ENCODE measurements at regions not wholly inside any gene's neighbourhood (a gene's known extent, or its start where the extent isn't known, plus 50 kb on each side); places are given as distances from the start of the nearest gene placed in this dataset.

GRCh38 chr13:43992211-43992610 lies 112.5 kb downstream of the LACC1 start:
- DNase-seq (ENCODE audit: low spot score), result no peak
- intact Hi-C loops (cut with micrococcal nuclease; ENCODE audit: unreplicated experiment), result no loop called here
- no peaks in the 10 kb centered on the region for H3K4me1 ChIP-seq (ENCODE audit: insufficient read depth, low read length, poor library complexity, severe bottlenecking)
- ChIA-PET POLR2A (no interaction called here), CTCF (ENCODE audit: unreplicated experiment) (no interaction called here)
- no peak for TF ChIP-seq EZH2phosphoT487 (IDR thresholded peaks at IDR 0.05; ENCODE audit: borderline replicate concordance, low read depth, low read length)
- no peak for TF ChIP-seq CTCF (conservative IDR thresholded peaks at IDR 0.05; ENCODE audit: low read length)
- H3K27ac ChIP-seq (ENCODE audit: low read depth, low read length, poor library complexity, severe bottlenecking), result no peak overlapping the region
- H2AFZ ChIP-seq (ENCODE audit: low read length), result no peak overlapping the region
- no peaks in the 10 kb centered on the region for H3K79me2 ChIP-seq (ENCODE audit: insufficient read depth, low read depth, low read length)
- no peaks in the 10 kb centered on the region for H3K36me3 ChIP-seq (ENCODE audit: insufficient read depth, low read length)
- BruUV-seq (replicated peaks), result no TSS peak
- H4K20me1 ChIP-seq (ENCODE audit: insufficient read depth, low read length), result no peaks in the 10 kb centered on the region
- H3K4me2 ChIP-seq (ENCODE audit: low read length), result no peak overlapping the region
- H3K9me2 ChIP-seq (ENCODE audit: insufficient read depth, low read length), result no peaks in the 10 kb centered on the region
- H3K4me3 ChIP-seq (ENCODE audit: low read depth, low read length, poor library complexity, severe bottlenecking), result no peak overlapping the region
- no peaks in the 10 kb centered on the region for H3K9me3 ChIP-seq (ENCODE audit: low read length)

- no peak for TF ChIP-seq EZH2phosphoT487 (IDR thresholded peaks at IDR 0.05; ENCODE audit: borderline replicate concordance, low read depth, low read length)
- no peak for TF ChIP-seq CTCF (conservative IDR thresholded peaks at IDR 0.05; ENCODE audit: low read length)
- POLR2A ChIA-PET, result no interaction called here
- no peak overlapping the region for H2AFZ ChIP-seq (ENCODE audit: low read length)
Observed at GRCh38 chr13:43994999-43995859, 115.5 kb downstream of the LACC1 start.

GRCh38 chr13:43996221-43996620 lies 116.5 kb downstream of the LACC1 start:
- H3K27ac ChIP-seq (ENCODE audit: low read depth, low read length, poor library complexity, severe bottlenecking), result no peak overlapping the region
- H3K36me3 ChIP-seq (ENCODE audit: insufficient read depth, low read length), result no peaks in the 10 kb centered on the region
- H2AFZ ChIP-seq (ENCODE audit: low read length), result no peak overlapping the region
- H3K4me3 ChIP-seq (ENCODE audit: low read depth, low read length, poor library complexity, severe bottlenecking), result no peak overlapping the region
- H3K9me2 ChIP-seq (ENCODE audit: insufficient read depth, low read length), result no peaks in the 10 kb centered on the region
- no peak for DNase-seq (ENCODE audit: low spot score)
- no peaks in the 10 kb centered on the region for H3K79me2 ChIP-seq (ENCODE audit: insufficient read depth, low read depth, low read length)
- ChIA-PET POLR2A (no interaction called here), CTCF (ENCODE audit: unreplicated experiment) (no interaction called here)
- TF ChIP-seq EZH2phosphoT487 (IDR thresholded peaks at IDR 0.05; ENCODE audit: borderline replicate concordance, low read depth, low read length) (no peak), CTCF (conservative IDR thresholded peaks at IDR 0.05; ENCODE audit: low read length) (no peak)
- no TSS peak for BruUV-seq (replicated peaks)
- intact Hi-C loops (cut with micrococcal nuclease; ENCODE audit: unreplicated experiment), result no loop called here
- H4K20me1 ChIP-seq (ENCODE audit: insufficient read depth, low read length), result no peaks in the 10 kb centered on the region
- H3K9me3 ChIP-seq (ENCODE audit: low read length), result no peaks in the 10 kb centered on the region
- H3K4me1 ChIP-seq (ENCODE audit: insufficient read depth, low read length, poor library complexity, severe bottlenecking), result no peaks in the 10 kb centered on the region
- no peak overlapping the region for H3K4me2 ChIP-seq (ENCODE audit: low read length)

More at GRCh38 chr13:43994999-43995859, 115.5 kb downstream of the LACC1 start:
- DNase-seq (ENCODE audit: low spot score), result no peak
- Histone ChIP-seq H3K4me1 (ENCODE audit: insufficient read depth, low read length, poor library complexity, severe bottlenecking) (no peaks in the 10 kb centered on the region), H3K9me2 (ENCODE audit: insufficient read depth, low read length) (no peaks in the 10 kb centered on the region), H3K4me2 (ENCODE audit: low read length) (no peak overlapping the region), H3K79me2 (ENCODE audit: insufficient read depth, low read depth, low read length) (no peaks in the 10 kb centered on the region), H4K20me1 (ENCODE audit: insufficient read depth, low read length) (no peaks in the 10 kb centered on the region), H3K9me3 (ENCODE audit: low read length) (no peaks in the 10 kb centered on the region), H3K27ac (ENCODE audit: low read depth, low read length, poor library complexity, severe bottlenecking) (no peak overlapping the region), H3K4me3 (ENCODE audit: low read depth, low read length, poor library complexity, severe bottlenecking) (no peak overlapping the region), H3K36me3 (ENCODE audit: insufficient read depth, low read length) (no peaks in the 10 kb centered on the region)
- no TSS peak for BruUV-seq (replicated peaks)
- intact Hi-C loops (cut with micrococcal nuclease; ENCODE audit: unreplicated experiment), result no loop called here
- CTCF ChIA-PET (ENCODE audit: unreplicated experiment), result no interaction called here

Data from OCI-LY7 (cell line).